ENCODE measurements at regions not wholly inside any gene's neighbourhood (a gene's known extent, or its start where the extent isn't known, plus 50 kb on each side); places are given as distances from the start of the nearest gene placed in this dataset.

DNA sequence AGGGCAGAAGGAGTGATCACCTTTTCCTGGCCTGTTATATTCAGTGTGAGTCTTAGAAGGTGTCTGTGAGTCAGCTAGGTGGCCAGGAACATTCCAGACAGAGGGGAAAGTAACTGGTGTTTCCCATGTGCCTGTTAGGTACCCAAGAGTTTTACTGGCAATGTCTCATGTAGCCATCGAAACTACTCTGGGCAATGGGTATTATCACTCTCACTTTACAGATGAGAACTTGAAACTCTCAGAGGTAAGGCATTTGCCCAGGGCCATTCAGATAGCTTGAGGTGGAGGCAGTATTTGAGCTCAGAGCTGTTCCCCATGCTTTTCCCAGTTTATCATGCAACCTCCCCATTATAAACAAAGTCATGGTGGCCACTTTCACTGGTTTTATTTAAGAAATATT is 80.4 kb upstream of the NHS start:
- H3K18ac ChIP-seq (ENCODE audit: low read depth in 1 of 2, low read length in 2 of 2): no peak overlapping the region
- no peak overlapping the region for H2BK15ac ChIP-seq (ENCODE audit: low read depth, poor library complexity, severe bottlenecking)
- no peak overlapping the region for H4K8ac ChIP-seq (ENCODE audit: low read length)
- no peak for DNase-seq
- no CpG with 5 or more reads among the region's 1 CpG for WGBS
- H3K27ac ChIP-seq (ENCODE audit: low read length, poor library complexity, severe bottlenecking): no peak overlapping the region
- no peak overlapping the region for H3K23ac ChIP-seq (ENCODE audit: low read length in 2 of 2)
- H2BK5ac ChIP-seq (ENCODE audit: low read depth, low read length, poor library complexity, severe bottlenecking): no peak overlapping the region
- H3K14ac ChIP-seq (ENCODE audit: low read length in 2 of 2): no peak overlapping the region
- no peak overlapping the region for H4K91ac ChIP-seq (ENCODE audit: low read length)
- peaks cover 0 to 4% of the 10 kb centered on the region in 2 experiments for H3K27me3 ChIP-seq (ENCODE audit: control insufficient read depth in 1 of 2, insufficient read depth in 1 of 2, low read length in 2 of 2)
- no peaks in the 10 kb centered on the region for H3K9me3 ChIP-seq (ENCODE audit: control insufficient read depth, low read length)
- H2AFZ ChIP-seq (ENCODE audit: low read depth, low read length): no peak overlapping the region
- no peak overlapping the region for H2BK120ac ChIP-seq (ENCODE audit: low read depth, low read length)
- H3K79me1 ChIP-seq (replicated peaks; ENCODE audit: low read length, poor library complexity, severe bottlenecking): no peaks in the 10 kb centered on the region
- H3K4me3 ChIP-seq (ENCODE audit: insufficient read depth in 1 of 2, low read depth in 1 of 2, low read length in 2 of 2): no peak overlapping the region
- H2BK12ac ChIP-seq (ENCODE audit: low read length in 2 of 2): no peak overlapping the region
- no peak overlapping the region for H3K9ac ChIP-seq (ENCODE audit: low read length)
- no peak overlapping the region for H2AK5ac ChIP-seq (ENCODE audit: low read length, severe bottlenecking)
- no peak overlapping the region for H3K4ac ChIP-seq (ENCODE audit: low read depth in 1 of 2, low read length in 2 of 2)
- H3K4me1 ChIP-seq (ENCODE audit: control insufficient read depth, insufficient read depth, low read depth, low read length): no peaks in the 10 kb centered on the region
- no peaks in the 10 kb centered on the region for H3K36me3 ChIP-seq (ENCODE audit: control insufficient read depth in 1 of 2, insufficient read depth in 2 of 2, low read depth in 1 of 2, low read length in 2 of 2)
- no peak overlapping the region for H3K4me2 ChIP-seq (ENCODE audit: low read length, poor library complexity, severe bottlenecking)

GRCh38 chrX:17295791-17296190 is 79.2 kb upstream of the NHS start:
- Histone ChIP-seq H3K9ac (ENCODE audit: low read length) (no peak overlapping the region), H3K14ac (ENCODE audit: low read length in 2 of 2) (no peak overlapping the region), H3K4me2 (ENCODE audit: low read length, poor library complexity, severe bottlenecking) (no peak overlapping the region), H3K9me3 (ENCODE audit: control insufficient read depth, low read length) (no peaks in the 10 kb centered on the region), H2AK5ac (ENCODE audit: low read length, severe bottlenecking) (no peak overlapping the region), H3K4me3 (ENCODE audit: insufficient read depth in 1 of 2, low read depth in 1 of 2, low read length in 2 of 2) (no peak overlapping the region), H2AFZ (ENCODE audit: low read depth, low read length) (no peak overlapping the region), H3K23ac (ENCODE audit: low read length in 2 of 2) (no peak overlapping the region), H3K27me3 (ENCODE audit: control insufficient read depth in 1 of 2, insufficient read depth in 1 of 2, low read length in 2 of 2) (peaks cover 0 to 4% of the 10 kb centered on the region in 2 experiments), H3K79me1 (replicated peaks; ENCODE audit: low read length, poor library complexity, severe bottlenecking) (no peaks in the 10 kb centered on the region), H2BK15ac (ENCODE audit: low read depth, poor library complexity, severe bottlenecking) (no peak overlapping the region), H3K4me1 (ENCODE audit: control insufficient read depth, insufficient read depth, low read depth, low read length) (no peaks in the 10 kb centered on the region), H2BK120ac (ENCODE audit: low read depth, low read length) (no peak overlapping the region), H3K27ac (ENCODE audit: low read length, poor library complexity, severe bottlenecking) (no peak overlapping the region), H3K18ac (ENCODE audit: low read depth in 1 of 2, low read length in 2 of 2) (no peak overlapping the region), H2BK5ac (ENCODE audit: low read depth, low read length, poor library complexity, severe bottlenecking) (no peak overlapping the region), H4K91ac (ENCODE audit: low read length) (no peak overlapping the region), H3K4ac (ENCODE audit: low read depth in 1 of 2, low read length in 2 of 2) (no peak overlapping the region), H3K36me3 (ENCODE audit: control insufficient read depth in 1 of 2, insufficient read depth in 2 of 2, low read depth in 1 of 2, low read length in 2 of 2) (no peaks in the 10 kb centered on the region), H2BK12ac (ENCODE audit: low read length in 2 of 2) (no peak overlapping the region), H4K8ac (ENCODE audit: low read length) (no peak overlapping the region)
- DNase-seq: no peak
- WGBS: no CpG with 5 or more reads among the region's 1 CpG

DNA sequence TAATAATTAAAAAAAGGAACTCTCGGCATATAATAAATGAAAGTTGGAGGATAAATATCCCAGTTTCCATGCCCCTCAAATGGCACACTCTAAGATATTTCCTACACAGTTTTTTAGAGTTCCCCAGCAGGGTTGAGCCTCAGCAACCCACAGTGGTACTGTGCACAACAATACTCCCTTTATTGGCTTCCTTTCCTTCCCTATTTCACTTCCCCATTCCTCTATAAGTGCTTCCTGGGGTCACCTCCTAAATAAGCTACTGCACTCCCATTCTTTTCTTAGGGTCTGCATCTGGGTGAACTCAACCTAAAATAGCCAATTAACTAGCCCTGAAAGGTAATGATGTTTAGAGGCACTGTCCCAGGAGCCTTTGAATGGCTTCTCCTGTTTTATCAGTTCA is 76.4 kb upstream of the NHS start:
- no peak overlapping the region for H4K8ac ChIP-seq (ENCODE audit: low read length)
- no peak overlapping the region for H3K23ac ChIP-seq (ENCODE audit: low read length in 2 of 2)
- H3K9me3 ChIP-seq (ENCODE audit: control insufficient read depth, low read length): no peaks in the 10 kb centered on the region
- H3K27ac ChIP-seq (ENCODE audit: low read length, poor library complexity, severe bottlenecking): no peak overlapping the region
- no peaks in the 10 kb centered on the region for H3K27me3 ChIP-seq (ENCODE audit: control insufficient read depth in 1 of 2, insufficient read depth in 1 of 2, low read length in 2 of 2)
- no peak for DNase-seq
- H3K4me2 ChIP-seq (ENCODE audit: low read length, poor library complexity, severe bottlenecking): no peak overlapping the region
- no peaks in the 10 kb centered on the region for H3K36me3 ChIP-seq (ENCODE audit: control insufficient read depth in 1 of 2, insufficient read depth in 2 of 2, low read depth in 1 of 2, low read length in 2 of 2)
- H4K91ac ChIP-seq (ENCODE audit: low read length): no peak overlapping the region
- peak overlapping the region; percentile 48 for H3K9ac ChIP-seq (ENCODE audit: low read length)
- no peak overlapping the region for H3K14ac ChIP-seq (ENCODE audit: low read length in 2 of 2)
- H3K4ac ChIP-seq (ENCODE audit: low read depth in 1 of 2, low read length in 2 of 2): no peak overlapping the region
- H3K18ac ChIP-seq (ENCODE audit: low read depth in 1 of 2, low read length in 2 of 2): no peak overlapping the region
- no peak overlapping the region for H2AFZ ChIP-seq (ENCODE audit: low read depth, low read length)
- H2BK12ac ChIP-seq (ENCODE audit: low read length in 2 of 2): no peak overlapping the region
- H2BK120ac ChIP-seq (ENCODE audit: low read depth, low read length): no peak overlapping the region
- H2BK5ac ChIP-seq (ENCODE audit: low read depth, low read length, poor library complexity, severe bottlenecking): no peak overlapping the region
- peak overlapping the region in 1 of 2 experiments; percentile 40 for H3K4me3 ChIP-seq (ENCODE audit: insufficient read depth in 1 of 2, low read depth in 1 of 2, low read length in 2 of 2)
- no peak overlapping the region for H2BK15ac ChIP-seq (ENCODE audit: low read depth, poor library complexity, severe bottlenecking)
- no peaks in the 10 kb centered on the region for H3K4me1 ChIP-seq (ENCODE audit: control insufficient read depth, insufficient read depth, low read depth, low read length)
- no peaks in the 10 kb centered on the region for H3K79me1 ChIP-seq (replicated peaks; ENCODE audit: low read length, poor library complexity, severe bottlenecking)
- WGBS: no CpG with 5 or more reads among the region's 1 CpG
- no peak overlapping the region for H2AK5ac ChIP-seq (ENCODE audit: low read length, severe bottlenecking)

- Histone ChIP-seq H3K14ac (ENCODE audit: low read length in 2 of 2) (no peak overlapping the region), H3K27me3 (ENCODE audit: control insufficient read depth in 1 of 2, insufficient read depth in 1 of 2, low read length in 2 of 2) (no peaks in the 10 kb centered on the region), H3K9me3 (ENCODE audit: control insufficient read depth, low read length) (no peaks in the 10 kb centered on the region), H4K91ac (ENCODE audit: low read length) (no peak overlapping the region), H2BK15ac (ENCODE audit: low read depth, poor library complexity, severe bottlenecking) (no peak overlapping the region), H3K36me3 (ENCODE audit: control insufficient read depth in 1 of 2, insufficient read depth in 2 of 2, low read depth in 1 of 2, low read length in 2 of 2) (no peaks in the 10 kb centered on the region), H3K9ac (ENCODE audit: low read length) (peak overlapping the region; percentile 48), H3K79me1 (replicated peaks; ENCODE audit: low read length, poor library complexity, severe bottlenecking) (no peaks in the 10 kb centered on the region), H2BK120ac (ENCODE audit: low read depth, low read length) (no peak overlapping the region), H4K8ac (ENCODE audit: low read length) (no peak overlapping the region), H3K4me1 (ENCODE audit: control insufficient read depth, insufficient read depth, low read depth, low read length) (no peaks in the 10 kb centered on the region), H2BK12ac (ENCODE audit: low read length in 2 of 2) (no peak overlapping the region), H3K4me3 (ENCODE audit: insufficient read depth in 1 of 2, low read depth in 1 of 2, low read length in 2 of 2) (peak overlapping the region in 1 of 2 experiments; percentile 40), H3K27ac (ENCODE audit: low read length, poor library complexity, severe bottlenecking) (no peak overlapping the region), H2BK5ac (ENCODE audit: low read depth, low read length, poor library complexity, severe bottlenecking) (no peak overlapping the region), H3K4me2 (ENCODE audit: low read length, poor library complexity, severe bottlenecking) (no peak overlapping the region), H2AFZ (ENCODE audit: low read depth, low read length) (no peak overlapping the region), H2AK5ac (ENCODE audit: low read length, severe bottlenecking) (no peak overlapping the region), H3K4ac (ENCODE audit: low read depth in 1 of 2, low read length in 2 of 2) (no peak overlapping the region), H3K23ac (ENCODE audit: low read length in 2 of 2) (no peak overlapping the region), H3K18ac (ENCODE audit: low read depth in 1 of 2, low read length in 2 of 2) (no peak overlapping the region)
- 100% methylated on average over 1 of the region's 5 CpGs for WGBS
- no peak for DNase-seq
Measured at GRCh38 chrX:17299206-17299605, 75.8 kb upstream of the NHS start.

All from mesenchymal stem cell (in vitro differentiated cells and primary cell).